GM12892 (cell line): ENCODE measurements at regions not wholly inside any gene's neighbourhood (a gene's known extent, or its start where the extent isn't known, plus 50 kb on each side); places are given as distances from the start of the nearest gene placed in this dataset.

ENCODE experiments used
- POLR2A ChIP-seq: IDR thresholded peaks from 2 replicates; pipeline ENCODE4 v1.6.1; 2011; ENCODE audit warnings: low read depth, low read length, control low read depth
- TAF1 ChIP-seq: IDR thresholded peaks from 2 replicates; pipeline ENCODE4 v1.6.1; 2011; ENCODE audit warnings: low read depth, mild to moderate bottlenecking, control low read depth, low read length, borderline replicate concordance

DNA sequence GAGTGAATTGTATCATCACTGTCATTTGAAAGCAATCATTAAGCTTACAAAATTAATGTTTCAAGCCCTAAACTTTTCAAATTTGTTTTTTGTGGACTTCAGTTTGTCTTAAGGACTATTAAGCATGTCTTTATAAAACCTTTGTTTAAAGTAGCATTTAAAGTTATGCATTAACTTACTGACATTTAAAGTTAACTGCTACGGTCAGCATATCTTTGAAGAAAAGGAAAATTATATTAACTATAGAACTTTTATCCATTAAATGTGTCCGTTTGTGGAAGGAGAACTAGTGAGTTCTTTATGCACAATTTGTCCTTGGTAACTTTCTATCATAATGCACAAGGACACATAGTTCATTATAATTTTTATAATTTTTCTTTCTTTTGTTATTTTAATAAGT is 103.4 kb downstream of the FANCF start:
- TF ChIP-seq POLR2A (no peak), TAF1 (no peak)
